ENCODE measurements at regions not wholly inside any gene's neighbourhood (a gene's known extent, or its start where the extent isn't known, plus 50 kb on each side); places are given as distances from the start of the nearest gene placed in this dataset.

- BruUV-seq (replicated peaks) = no TSS peak
- ATAC-seq = no peak
- RAD21 ChIA-PET (ENCODE audit: unreplicated experiment) = interaction anchor here (0.7 kb wide), 1 partner anchor 331 kb away, joined by 4 read pairs; no protein-coding TSS in a partner anchor
Measured at GRCh38 chr1:242827538-242827937, 303.0 kb upstream of the PLD5 start.

More at GRCh38 chr1:242827538-242827937, 303.0 kb upstream of the PLD5 start:
- Histone ChIP-seq H3K4me1 (ENCODE audit: control insufficient read depth, insufficient read depth, low read length) (no peaks in the 10 kb centered on the region), H2AFZ (ENCODE audit: control insufficient read depth, low read depth, low read length) (no peak overlapping the region), H4K20me1 (ENCODE audit: control insufficient read depth, insufficient read depth) (no peaks in the 10 kb centered on the region), H3K27ac (ENCODE audit: control insufficient read depth, insufficient read depth) (no peak overlapping the region), H3K79me2 (ENCODE audit: control insufficient read depth, insufficient read depth, low read length) (no peaks in the 10 kb centered on the region), H3K9ac (ENCODE audit: control insufficient read depth, insufficient read depth, low read length) (no peak overlapping the region), H3K4me3 (no peak overlapping the region), H3K9me3 (replicated peaks; ENCODE audit: control insufficient read depth, insufficient read depth, low read length) (no peaks in the 10 kb centered on the region), H3K27me3 (replicated peaks in 1 of 2; ENCODE audit: control insufficient read depth in 2 of 2, insufficient read depth in 2 of 2, low read length in 1 of 2) (peaks cover 0 to 2% of the 10 kb centered on the region in 2 experiments; a peak in 3 of 4 replicates), H3K36me3 (ENCODE audit: control insufficient read depth in 2 of 2, insufficient read depth in 2 of 2, low read length in 1 of 2) (no peaks in the 10 kb centered on the region), H3K4me2 (ENCODE audit: control insufficient read depth, insufficient read depth) (no peak overlapping the region)
- ChIA-PET CTCF (no interaction called here), POLR2A (interaction anchor here (0.6 kb wide), 1 partner anchor 402 kb away, joined by 4 read pairs; no protein-coding TSS in a partner anchor), SMC1A (ENCODE audit: uncharacterized antibody, unreplicated experiment) (no interaction called here)
- TF ChIP-seq CBX5 (IDR thresholded peaks at IDR 0.05; ENCODE audit: low read depth) = no peak
- TF ChIP-seq RCOR1 (conservative IDR thresholded peaks at IDR 0.05; ENCODE audit: low read depth, low read length) = no peak
- no peak for TF ChIP-seq BACH1 (IDR thresholded peaks at IDR 0.05; ENCODE audit: borderline replicate concordance)
- no peak for TF ChIP-seq ZBTB11 (CRISPR knock-in tag; IDR thresholded peaks at IDR 0.05)
- TF ChIP-seq IKZF1 (conservative IDR thresholded peaks at IDR 0.05) = no peak
- TF ChIP-seq TAF1 (IDR thresholded peaks at IDR 0.05; ENCODE audit: borderline replicate concordance, low read depth, low read length) = no peak
- TF ChIP-seq POLR2AphosphoS5 (IDR thresholded peaks at IDR 0.05; ENCODE audit: low read length) = no peak
- no peak for TF ChIP-seq PRDM15 (CRISPR knock-in tag; IDR thresholded peaks at IDR 0.05)
- TF ChIP-seq IRF5 (IDR thresholded peaks at IDR 0.05; ENCODE audit: borderline replicate concordance) = no peak
- no peak for TF ChIP-seq CREB1 (IDR thresholded peaks at IDR 0.05; ENCODE audit: low read depth)
- TF ChIP-seq MTA2 (IDR thresholded peaks at IDR 0.05; ENCODE audit: low read depth) = no peak
- no peak for TF ChIP-seq HDGF (IDR thresholded peaks at IDR 0.05)
- no peak for TF ChIP-seq SUZ12 (IDR thresholded peaks at IDR 0.05; ENCODE audit: unreplicated experiment)
- in situ Hi-C loops (cut with MboI) (no loop called here), intact Hi-C loops (cut with micrococcal nuclease; ENCODE audit: unreplicated experiment) (no loop called here)
- no peak for DNase-seq (ENCODE audit: low read depth, low spot score)
- no peak for FAIRE-seq

Measured in GM12878 (cell line).